ENCODE measurements at regions not wholly inside any gene's neighbourhood (a gene's known extent, or its start where the extent isn't known, plus 50 kb on each side); places are given as distances from the start of the nearest gene placed in this dataset.

- DNase-seq (ENCODE audit: low read depth in 2 of 2, low spot score in 1 of 2): no peak
These were observed 311.0 kb upstream of the JARID2 start for GRCh38 chr6:14934844-14935243.

- no peak for DNase-seq (ENCODE audit: low read depth in 2 of 2, low spot score in 1 of 2)
These were observed 309.0 kb upstream of the JARID2 start for GRCh38 chr6:14936861-14937260.

GRCh38 chr6:14943116-14943515 lies 302.8 kb upstream of the JARID2 start:
- no peak for DNase-seq (ENCODE audit: low read depth in 2 of 2, low spot score in 1 of 2)

GRCh38 chr6:14944593-14944992 lies 301.3 kb upstream of the JARID2 start:
- DNase-seq (ENCODE audit: low read depth in 2 of 2, low spot score in 1 of 2): no peak

- no peak for DNase-seq (ENCODE audit: low read depth in 2 of 2, low spot score in 1 of 2)
These were observed 300.2 kb upstream of the JARID2 start for GRCh38 chr6:14945461-14946185.

- DNase-seq (ENCODE audit: low read depth in 2 of 2, low spot score in 1 of 2): no peak
These were observed 299.1 kb upstream of the JARID2 start for GRCh38 chr6:14946753-14947152.

DNA sequence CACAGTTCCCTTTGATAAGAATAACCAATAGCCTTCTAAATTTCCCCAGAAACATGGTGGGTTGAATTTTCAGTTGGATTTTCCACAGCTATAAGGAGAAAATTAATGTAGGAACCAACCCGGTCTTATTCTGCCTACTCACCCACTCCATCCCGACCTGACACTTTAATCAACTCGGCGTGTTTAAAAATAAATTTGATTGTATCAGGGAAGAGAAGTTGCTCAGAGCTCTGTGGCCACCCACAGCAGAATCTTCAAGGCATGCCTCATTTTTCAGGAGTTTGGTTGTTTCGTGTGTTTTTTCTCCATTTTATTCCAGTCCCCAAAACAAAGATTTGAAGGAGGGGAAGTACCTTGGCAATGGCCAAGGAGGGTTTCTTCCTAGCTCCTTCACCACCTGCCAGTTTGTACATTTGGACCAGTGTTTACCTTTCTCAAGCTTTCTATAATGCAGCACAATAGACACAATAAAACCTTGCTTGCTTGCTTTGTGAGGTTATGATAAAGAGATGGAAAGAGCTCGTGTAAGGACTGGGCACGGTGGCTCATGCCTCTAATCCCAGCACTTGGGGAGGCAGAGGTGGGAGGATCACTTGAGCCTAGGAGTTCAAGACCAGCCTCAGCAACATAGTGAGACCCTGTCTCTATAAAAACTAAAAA lies 297.2 kb upstream of the JARID2 start:
- DNase-seq (ENCODE audit: low read depth in 2 of 2, low spot score in 1 of 2): no peak

GRCh38 chr6:14950103-14950969 lies 295.5 kb upstream of the JARID2 start:
- no peak for DNase-seq (ENCODE audit: low read depth in 2 of 2, low spot score in 1 of 2)

GRCh38 chr6:14950970-14951276 lies 294.9 kb upstream of the JARID2 start:
- DNase-seq (ENCODE audit: low read depth in 2 of 2, low spot score in 1 of 2): no peak

DNA sequence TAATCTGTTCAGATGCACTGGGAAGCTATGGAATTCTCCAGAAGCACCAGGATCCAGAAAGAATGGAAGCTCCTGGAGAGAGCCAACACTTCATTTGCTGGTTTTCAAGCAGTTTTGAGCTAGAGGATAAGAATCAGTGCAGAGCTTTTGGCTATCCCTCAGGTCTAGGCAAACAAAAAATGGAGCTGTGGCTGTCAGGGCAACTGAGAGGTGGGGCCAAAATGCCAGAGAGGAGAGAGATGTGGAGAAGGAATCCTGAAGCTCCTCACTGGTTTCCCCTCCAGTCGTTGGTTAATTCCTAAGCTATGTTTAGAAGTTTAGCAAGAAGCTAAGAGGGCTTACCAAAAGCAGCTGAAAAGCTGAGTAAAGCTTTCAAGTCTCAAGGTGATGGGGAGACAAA lies 294.2 kb upstream of the JARID2 start:
- DNase-seq (ENCODE audit: low read depth in 2 of 2, low spot score in 1 of 2): no peak

DNA sequence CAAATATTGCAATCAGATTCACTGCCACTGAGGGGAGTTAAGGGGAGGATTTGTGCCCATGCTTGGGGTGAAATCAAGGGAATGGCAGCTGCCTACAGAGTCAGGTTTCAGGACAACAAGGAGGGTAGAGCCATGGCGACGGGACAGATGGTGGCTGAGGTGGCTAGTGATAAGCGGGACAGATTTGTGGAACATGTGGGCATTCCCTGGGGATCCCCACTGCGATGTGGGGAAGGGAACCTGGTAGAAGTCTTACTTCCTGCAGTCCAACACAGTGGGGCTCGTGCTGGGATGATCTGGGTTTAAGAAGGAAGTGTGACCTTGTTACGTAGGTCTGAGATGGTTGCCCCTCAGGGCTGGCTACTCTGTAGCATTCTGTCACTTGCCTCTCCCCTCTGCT lies 292.0 kb upstream of the JARID2 start:
- DNase-seq (ENCODE audit: low read depth in 2 of 2, low spot score in 1 of 2): no peak

DNA sequence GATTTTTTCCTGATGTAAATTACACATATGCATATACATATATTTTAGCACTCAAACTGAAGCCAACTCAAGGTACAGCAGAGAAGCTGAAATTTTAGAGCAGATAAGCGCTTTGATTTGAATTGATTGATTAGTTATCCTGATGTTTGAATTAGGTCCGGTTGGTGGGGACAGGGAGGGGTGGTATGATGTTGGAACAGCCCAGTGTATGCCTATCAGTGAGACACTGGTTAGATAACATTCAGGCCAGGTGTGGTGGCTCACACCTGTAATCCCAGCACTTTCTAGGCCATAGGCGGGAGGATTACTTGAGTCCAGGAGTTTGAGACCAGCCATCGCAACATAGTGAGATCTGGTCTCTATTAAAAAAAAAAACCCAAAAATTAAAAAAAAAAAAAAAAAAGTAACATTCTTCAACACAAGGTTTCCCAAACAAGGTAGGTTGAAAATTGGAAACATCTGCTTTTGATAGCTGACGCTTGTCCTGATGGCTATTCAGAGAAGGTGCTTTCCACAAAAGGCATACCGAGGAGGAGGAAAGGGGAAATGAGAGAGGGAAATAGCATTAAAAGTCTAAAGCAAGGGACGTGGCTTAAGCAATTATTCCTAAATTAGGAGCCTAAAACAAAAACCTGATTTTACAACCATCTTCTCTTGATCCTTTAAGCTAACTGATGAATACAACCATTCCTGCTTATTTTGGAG lies 288.4 kb upstream of the JARID2 start:
- DNase-seq (ENCODE audit: low read depth in 2 of 2, low spot score in 1 of 2): no peak

DNA sequence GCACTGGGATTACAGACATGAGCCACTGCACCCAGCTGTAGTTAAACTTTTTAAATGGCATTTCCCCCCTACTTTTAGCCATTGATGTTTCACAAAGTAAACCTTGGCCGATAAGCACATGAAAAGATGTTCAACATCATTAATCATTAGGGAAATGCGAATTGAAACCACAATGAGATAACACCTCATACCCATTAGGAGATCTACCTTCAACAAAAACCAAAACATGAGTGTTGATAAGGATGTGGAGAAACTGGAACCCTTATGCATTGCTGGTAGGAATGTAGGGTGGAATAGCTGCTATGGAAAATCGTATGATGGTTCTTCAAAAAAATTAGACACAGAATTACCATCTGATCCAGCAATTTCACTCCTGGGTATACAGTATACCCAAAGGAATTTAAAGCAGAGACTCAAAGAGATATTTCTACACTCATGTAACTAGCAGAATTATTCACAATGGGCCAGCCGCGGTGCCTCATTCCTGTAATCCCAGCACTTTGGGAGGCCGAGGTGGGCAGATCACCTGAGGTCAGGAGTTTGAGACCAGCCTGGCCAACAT lies 286.5 kb upstream of the JARID2 start:
- DNase-seq (ENCODE audit: low read depth in 2 of 2, low spot score in 1 of 2): no peak

GRCh38 chr6:14964556-14965270 lies 281.2 kb upstream of the JARID2 start:
- DNase-seq (ENCODE audit: low read depth in 2 of 2, low spot score in 1 of 2): no peak

GRCh38 chr6:14965424-14966075 lies 280.3 kb upstream of the JARID2 start:
- no peak for DNase-seq (ENCODE audit: low read depth in 2 of 2, low spot score in 1 of 2)

GRCh38 chr6:14966096-14966905 lies 279.6 kb upstream of the JARID2 start:
- DNase-seq (ENCODE audit: low read depth in 2 of 2, low spot score in 1 of 2): no peak

- no peak for DNase-seq (ENCODE audit: low read depth in 2 of 2, low spot score in 1 of 2)
These were observed 278.8 kb upstream of the JARID2 start for GRCh38 chr6:14966906-14967711.

GRCh38 chr6:14968056-14968637 lies 277.7 kb upstream of the JARID2 start:
- no peak for DNase-seq (ENCODE audit: low read depth in 2 of 2, low spot score in 1 of 2)

Measured in stimulated activated CD8-positive, alpha-beta memory T cell treated with anti-CD3 and anti-CD28 coated beads, Interleukin-4, amount 100 ng/mL, for 4 hours (primary cell).